ENCODE measurements at regions not wholly inside any gene's neighbourhood (a gene's known extent, or its start where the extent isn't known, plus 50 kb on each side); places are given as distances from the start of the nearest gene placed in this dataset.

DNA sequence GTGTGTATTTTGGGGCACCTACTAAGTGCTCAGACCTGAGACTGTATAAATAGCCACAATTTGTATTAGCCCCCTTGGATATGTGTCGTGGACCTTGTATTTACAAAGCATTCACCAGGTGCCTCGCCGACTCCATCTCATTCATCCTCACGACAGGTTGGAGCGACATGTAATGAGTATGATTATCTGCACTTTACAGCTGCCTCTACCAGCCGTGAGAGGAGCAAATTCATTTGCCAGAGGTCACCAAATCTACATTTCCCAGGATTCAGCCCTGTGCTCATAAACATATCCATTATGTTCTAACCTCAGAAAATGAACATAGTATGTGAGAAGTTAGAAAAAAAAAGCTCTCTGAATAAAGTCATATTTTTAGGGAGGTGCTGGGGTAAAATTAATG is 167.4 kb downstream of the ZDHHC21 start:
- no peaks in the 10 kb centered on the region for H3K79me2 ChIP-seq (ENCODE audit: insufficient read depth, low read length)
- H3F3A ChIP-seq (ENCODE audit: insufficient read depth, low read length): no peaks in the 10 kb centered on the region
- no peaks in the 10 kb centered on the region for H3K9me3 ChIP-seq (ENCODE audit: low read length)
- H2AFZ ChIP-seq (ENCODE audit: low read length): no peak overlapping the region
- H3K27me3 ChIP-seq (ENCODE audit: insufficient read depth, low read length): no peaks in the 10 kb centered on the region
- no peak for TF ChIP-seq EZH2 (IDR thresholded peaks at IDR 0.05; ENCODE audit: borderline replicate concordance, low read length)
- TF ChIP-seq, protein P1, sequence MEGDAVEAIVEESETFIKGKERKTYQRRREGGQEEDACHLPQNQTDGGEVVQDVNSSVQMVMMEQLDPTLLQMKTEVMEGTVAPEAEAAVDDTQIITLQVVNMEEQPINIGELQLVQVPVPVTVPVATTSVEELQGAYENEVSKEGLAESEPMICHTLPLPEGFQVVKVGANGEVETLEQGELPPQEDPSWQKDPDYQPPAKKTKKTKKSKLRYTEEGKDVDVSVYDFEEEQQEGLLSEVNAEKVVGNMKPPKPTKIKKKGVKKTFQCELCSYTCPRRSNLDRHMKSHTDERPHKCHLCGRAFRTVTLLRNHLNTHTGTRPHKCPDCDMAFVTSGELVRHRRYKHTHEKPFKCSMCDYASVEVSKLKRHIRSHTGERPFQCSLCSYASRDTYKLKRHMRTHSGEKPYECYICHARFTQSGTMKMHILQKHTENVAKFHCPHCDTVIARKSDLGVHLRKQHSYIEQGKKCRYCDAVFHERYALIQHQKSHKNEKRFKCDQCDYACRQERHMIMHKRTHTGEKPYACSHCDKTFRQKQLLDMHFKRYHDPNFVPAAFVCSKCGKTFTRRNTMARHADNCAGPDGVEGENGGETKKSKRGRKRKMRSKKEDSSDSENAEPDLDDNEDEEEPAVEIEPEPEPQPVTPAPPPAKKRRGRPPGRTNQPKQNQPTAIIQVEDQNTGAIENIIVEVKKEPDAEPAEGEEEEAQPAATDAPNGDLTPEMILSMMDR (IDR thresholded peaks at IDR 0.05; ENCODE audit: low read length): no peak
- H3K4me3 ChIP-seq (ENCODE audit: low read depth, low read length, poor library complexity, severe bottlenecking): no peak overlapping the region
- no peak overlapping the region for H3K27ac ChIP-seq (ENCODE audit: low read depth, low read length, poor library complexity, severe bottlenecking)
- H4K20me1 ChIP-seq (ENCODE audit: insufficient read depth, low read length): no peaks in the 10 kb centered on the region
- no peak overlapping the region for H3K9ac ChIP-seq (ENCODE audit: low read length)
- H3K9me2 ChIP-seq (ENCODE audit: low read depth, low read length): no peaks in the 10 kb centered on the region
- H3K4me2 ChIP-seq (ENCODE audit: low read length): no peak overlapping the region
- H3K36me3 ChIP-seq (ENCODE audit: insufficient read depth, low read length): no peaks in the 10 kb centered on the region
- H3K4me1 ChIP-seq (ENCODE audit: insufficient read depth, low read length, severe bottlenecking): no peaks in the 10 kb centered on the region

DNA sequence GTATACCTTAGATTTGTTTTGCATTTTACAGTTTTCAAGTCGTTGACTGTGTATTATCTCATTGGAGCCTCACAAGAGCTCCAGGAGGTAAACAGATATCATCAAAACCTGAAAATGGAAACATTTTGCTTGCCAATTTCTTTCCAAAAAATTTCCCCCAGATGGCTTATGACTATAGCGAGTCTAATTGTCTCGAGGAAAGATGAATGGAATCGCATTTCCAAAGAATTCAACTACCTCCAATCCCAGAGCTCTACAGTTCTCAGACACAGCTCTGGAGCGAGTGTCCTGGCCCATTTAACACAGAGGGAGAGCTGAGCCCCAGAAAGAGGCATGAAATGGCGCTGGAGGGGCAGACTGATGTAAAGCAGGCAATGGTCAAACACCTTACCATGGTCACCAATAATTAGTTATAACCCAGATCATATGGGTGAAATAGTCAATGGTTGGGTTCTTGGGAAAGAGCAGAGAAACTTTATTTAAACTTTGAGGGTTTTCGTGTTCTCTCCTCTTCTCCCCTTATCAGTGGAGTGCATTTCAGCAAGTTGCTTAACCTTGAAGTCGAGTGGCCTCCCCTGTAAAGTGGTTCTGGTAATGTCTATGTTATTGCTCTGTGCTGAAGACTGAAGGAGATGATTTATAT is 168.2 kb downstream of the ZDHHC21 start:
- no peaks in the 10 kb centered on the region for H3K27me3 ChIP-seq (ENCODE audit: insufficient read depth, low read length)
- no peaks in the 10 kb centered on the region for H3F3A ChIP-seq (ENCODE audit: insufficient read depth, low read length)
- H3K4me1 ChIP-seq (ENCODE audit: insufficient read depth, low read length, severe bottlenecking): no peaks in the 10 kb centered on the region
- no peak overlapping the region for H3K9ac ChIP-seq (ENCODE audit: low read length)
- H3K4me3 ChIP-seq (ENCODE audit: low read depth, low read length, poor library complexity, severe bottlenecking): no peak overlapping the region
- no peaks in the 10 kb centered on the region for H4K20me1 ChIP-seq (ENCODE audit: insufficient read depth, low read length)
- H3K27ac ChIP-seq (ENCODE audit: low read depth, low read length, poor library complexity, severe bottlenecking): no peak overlapping the region
- no peak for TF ChIP-seq EZH2 (IDR thresholded peaks at IDR 0.05; ENCODE audit: borderline replicate concordance, low read length)
- TF ChIP-seq, protein P1 (IDR thresholded peaks at IDR 0.05; ENCODE audit: low read length): no peak
- no peaks in the 10 kb centered on the region for H3K79me2 ChIP-seq (ENCODE audit: insufficient read depth, low read length)
- no peak overlapping the region for H3K4me2 ChIP-seq (ENCODE audit: low read length)
- H3K36me3 ChIP-seq (ENCODE audit: insufficient read depth, low read length): no peaks in the 10 kb centered on the region
- H3K9me3 ChIP-seq (ENCODE audit: low read length): no peaks in the 10 kb centered on the region
- no peak overlapping the region for H2AFZ ChIP-seq (ENCODE audit: low read length)
- H3K9me2 ChIP-seq (ENCODE audit: low read depth, low read length): no peaks in the 10 kb centered on the region

- no peaks in the 10 kb centered on the region for H3F3A ChIP-seq (ENCODE audit: insufficient read depth, low read length)
- no peak overlapping the region for H2AFZ ChIP-seq (ENCODE audit: low read length)
- no peak overlapping the region for H3K4me3 ChIP-seq (ENCODE audit: low read depth, low read length, poor library complexity, severe bottlenecking)
- TF ChIP-seq EZH2 (IDR thresholded peaks at IDR 0.05; ENCODE audit: borderline replicate concordance, low read length): no peak
- TF ChIP-seq, protein P1 (IDR thresholded peaks at IDR 0.05; ENCODE audit: low read length): no peak
- no peaks in the 10 kb centered on the region for H3K4me1 ChIP-seq (ENCODE audit: insufficient read depth, low read length, severe bottlenecking)
- H3K9ac ChIP-seq (ENCODE audit: low read length): no peak overlapping the region
- no peaks in the 10 kb centered on the region for H3K79me2 ChIP-seq (ENCODE audit: insufficient read depth, low read length)
- no peaks in the 10 kb centered on the region for H3K36me3 ChIP-seq (ENCODE audit: insufficient read depth, low read length)
- H4K20me1 ChIP-seq (ENCODE audit: insufficient read depth, low read length): no peaks in the 10 kb centered on the region
- H3K27me3 ChIP-seq (ENCODE audit: insufficient read depth, low read length): no peaks in the 10 kb centered on the region
- no peak overlapping the region for H3K4me2 ChIP-seq (ENCODE audit: low read length)
- H3K27ac ChIP-seq (ENCODE audit: low read depth, low read length, poor library complexity, severe bottlenecking): no peak overlapping the region
- no peaks in the 10 kb centered on the region for H3K9me2 ChIP-seq (ENCODE audit: low read depth, low read length)
- H3K9me3 ChIP-seq (ENCODE audit: low read length): no peaks in the 10 kb centered on the region
These were observed 169.7 kb downstream of the ZDHHC21 start for GRCh38 chr9:14523545-14523944.
